Cardiac fibroblast (primary cell): ENCODE measurements at regions not wholly inside any gene's neighbourhood (a gene's known extent, or its start where the extent isn't known, plus 50 kb on each side); places are given as distances from the start of the nearest gene placed in this dataset.
"Not testable (repeated sequence)": the region's sequence is repeated elsewhere in the genome, so short reads cannot be mapped to it uniquely, and the experiment has no call there.

ENCODE experiments used
- DNase-seq, 2 donors: peaks; one replicate each; pipeline versions ENCODE4 v3.0.0 to v3.0.0-alpha.2; 2010; ENCODE audit warnings: low read depth in 2 of 2
- H3K4me3 ChIP-seq, 2 donors: replicated peaks in 1 of 2; 1 replicate in 1 of 2; 2 replicates in 1 of 2; pipeline ENCODE4 v1.5.1; 2011; ENCODE audit warnings: low read depth in 2 of 2, low read length in 2 of 2, mild to moderate bottlenecking in 2 of 2, moderate library complexity in 1 of 2
- TF ChIP-seq, protein P1 (sequence below): IDR thresholded peaks from one replicate; pipeline ENCODE4 v1.5.1; 2011; ENCODE audit warnings: low read depth, mild to moderate bottlenecking, low read length, inconsistent platforms

DNA sequence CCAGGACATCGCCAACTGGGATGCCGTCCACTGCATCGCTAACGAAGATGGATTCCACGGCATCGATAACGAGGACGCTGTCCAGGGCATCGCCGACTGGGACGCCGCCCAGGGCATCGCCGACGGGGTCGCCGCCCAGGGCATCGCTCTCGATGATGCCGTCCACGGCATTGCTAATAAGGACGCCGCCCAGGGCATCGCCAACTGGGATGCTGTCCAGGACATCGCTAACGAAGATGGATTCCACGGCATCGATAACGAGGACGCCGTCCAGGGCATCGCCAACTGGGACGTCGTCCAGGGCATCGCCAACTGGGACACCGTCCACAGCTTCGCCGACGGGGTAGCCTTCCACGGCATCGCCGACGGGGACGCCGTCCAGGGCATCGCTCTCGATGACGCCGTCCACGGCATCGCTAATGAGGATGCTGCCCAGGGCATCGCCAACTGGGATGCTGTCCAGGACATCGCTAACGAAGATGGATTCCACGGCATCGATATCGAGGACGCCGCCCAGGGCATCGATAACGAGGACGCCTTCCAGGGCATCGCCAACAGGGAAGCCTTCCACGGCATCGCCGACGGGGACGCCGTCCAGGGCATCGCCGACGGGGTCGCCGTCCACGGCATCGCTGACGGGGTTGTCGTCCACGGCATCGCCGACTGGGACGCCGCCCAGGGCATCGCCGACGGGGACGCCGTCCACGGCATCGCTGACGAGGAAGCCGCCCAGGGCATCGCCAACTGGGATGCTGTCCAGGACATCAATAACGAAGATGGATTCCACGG lies 948.4 kb downstream of the TUBA3C start:
- TF ChIP-seq, protein P1, sequence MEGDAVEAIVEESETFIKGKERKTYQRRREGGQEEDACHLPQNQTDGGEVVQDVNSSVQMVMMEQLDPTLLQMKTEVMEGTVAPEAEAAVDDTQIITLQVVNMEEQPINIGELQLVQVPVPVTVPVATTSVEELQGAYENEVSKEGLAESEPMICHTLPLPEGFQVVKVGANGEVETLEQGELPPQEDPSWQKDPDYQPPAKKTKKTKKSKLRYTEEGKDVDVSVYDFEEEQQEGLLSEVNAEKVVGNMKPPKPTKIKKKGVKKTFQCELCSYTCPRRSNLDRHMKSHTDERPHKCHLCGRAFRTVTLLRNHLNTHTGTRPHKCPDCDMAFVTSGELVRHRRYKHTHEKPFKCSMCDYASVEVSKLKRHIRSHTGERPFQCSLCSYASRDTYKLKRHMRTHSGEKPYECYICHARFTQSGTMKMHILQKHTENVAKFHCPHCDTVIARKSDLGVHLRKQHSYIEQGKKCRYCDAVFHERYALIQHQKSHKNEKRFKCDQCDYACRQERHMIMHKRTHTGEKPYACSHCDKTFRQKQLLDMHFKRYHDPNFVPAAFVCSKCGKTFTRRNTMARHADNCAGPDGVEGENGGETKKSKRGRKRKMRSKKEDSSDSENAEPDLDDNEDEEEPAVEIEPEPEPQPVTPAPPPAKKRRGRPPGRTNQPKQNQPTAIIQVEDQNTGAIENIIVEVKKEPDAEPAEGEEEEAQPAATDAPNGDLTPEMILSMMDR = no peak
- no peak for DNase-seq
- H3K4me3 ChIP-seq = no peak overlapping the region

DNA sequence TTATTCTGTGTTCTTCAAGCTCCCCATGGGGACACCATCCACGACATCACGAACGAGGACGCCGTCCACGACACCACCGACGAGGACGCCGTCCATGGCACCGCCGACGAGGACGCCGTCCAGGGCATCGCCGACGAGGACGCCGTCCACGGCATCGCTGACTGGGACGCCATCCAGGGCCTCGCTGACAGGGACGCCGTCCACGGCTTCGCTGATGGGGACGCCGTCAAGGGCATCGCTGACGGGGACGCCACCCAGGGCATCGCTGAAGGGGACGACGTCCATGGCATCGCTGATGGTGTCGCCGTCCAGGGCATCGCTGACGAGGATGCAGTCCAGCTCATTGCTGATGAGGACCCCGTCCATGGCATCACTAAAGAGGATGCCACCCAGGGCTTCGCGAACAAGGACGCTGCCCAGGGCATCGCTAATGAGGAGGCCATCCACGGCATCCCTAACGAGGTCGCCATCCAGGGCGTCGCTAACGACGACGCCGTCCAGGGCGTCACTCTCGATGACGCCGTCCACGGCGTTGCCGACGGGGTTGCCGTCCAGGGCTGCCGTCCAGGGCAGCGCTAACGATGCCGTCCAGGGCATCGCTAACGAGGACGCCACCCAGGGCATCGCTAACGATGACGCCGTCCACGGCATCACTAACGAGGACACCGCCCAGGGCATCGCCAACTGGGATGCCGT lies 949.2 kb downstream of the TUBA3C start:
- DNase-seq = no peak
- H3K4me3 ChIP-seq = no peak overlapping the region
- TF ChIP-seq, protein P1 = no peak

DNA sequence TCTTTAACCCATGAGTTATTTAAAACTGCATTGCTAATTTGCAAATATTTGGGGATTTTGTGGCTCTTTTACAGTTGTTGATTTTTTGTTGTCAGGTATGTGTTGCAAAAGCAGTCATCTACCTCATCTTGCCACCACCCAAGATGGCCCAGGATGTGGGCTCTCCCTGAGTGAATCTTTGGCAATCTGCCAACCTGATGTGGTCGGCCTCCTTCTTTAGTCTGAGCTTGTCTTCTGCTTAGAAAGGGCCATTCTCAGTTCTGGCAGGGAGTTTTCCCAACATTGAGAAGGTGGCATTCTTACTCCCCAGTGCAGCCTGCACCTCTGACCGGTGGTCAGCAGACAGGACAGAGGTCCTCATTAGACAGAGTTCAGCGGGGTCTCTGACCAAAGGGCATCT lies 957.2 kb downstream of the TUBA3C start:
- not testable (repeated sequence) for H3K4me3 ChIP-seq, DNase-seq

DNA sequence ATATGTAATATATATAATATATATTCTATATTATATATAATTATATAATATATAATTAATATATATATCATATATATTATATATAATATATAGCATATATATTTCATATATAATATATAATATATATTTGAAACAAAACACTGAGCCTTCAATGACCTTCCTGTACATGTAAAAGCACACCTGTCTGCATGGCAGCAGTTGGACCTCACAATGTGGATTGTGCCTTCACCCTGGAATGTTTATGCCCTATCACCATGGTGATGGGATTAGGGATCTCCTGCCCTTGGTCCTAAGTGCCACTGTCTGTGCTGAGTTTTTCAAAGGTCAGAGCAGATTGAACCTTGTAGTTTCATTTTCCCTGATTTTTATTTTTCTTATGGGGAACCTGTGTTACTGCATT lies 966.9 kb downstream of the TUBA3C start:
- not testable (repeated sequence) for H3K4me3 ChIP-seq, DNase-seq

DNA sequence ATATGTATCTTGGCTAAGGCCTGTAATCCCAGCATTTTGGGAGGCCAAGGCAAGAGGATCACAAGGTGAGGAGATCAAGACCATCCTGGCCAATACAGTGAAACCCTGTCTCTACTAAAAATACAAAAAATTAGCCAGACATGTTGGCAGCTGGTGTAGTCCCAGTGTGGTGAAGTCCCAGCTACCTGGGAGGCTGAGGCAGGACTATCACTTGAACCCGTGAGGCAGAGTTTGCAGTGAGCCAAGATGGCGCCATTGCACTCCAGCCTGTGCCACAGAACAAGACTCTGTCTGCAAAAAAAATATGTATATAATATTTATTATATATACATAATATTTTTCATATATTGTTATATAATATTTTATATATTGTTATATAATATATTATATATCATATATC lies 968.1 kb downstream of the TUBA3C start:
- DNase-seq, H3K4me3 ChIP-seq: not testable (repeated sequence)

DNA sequence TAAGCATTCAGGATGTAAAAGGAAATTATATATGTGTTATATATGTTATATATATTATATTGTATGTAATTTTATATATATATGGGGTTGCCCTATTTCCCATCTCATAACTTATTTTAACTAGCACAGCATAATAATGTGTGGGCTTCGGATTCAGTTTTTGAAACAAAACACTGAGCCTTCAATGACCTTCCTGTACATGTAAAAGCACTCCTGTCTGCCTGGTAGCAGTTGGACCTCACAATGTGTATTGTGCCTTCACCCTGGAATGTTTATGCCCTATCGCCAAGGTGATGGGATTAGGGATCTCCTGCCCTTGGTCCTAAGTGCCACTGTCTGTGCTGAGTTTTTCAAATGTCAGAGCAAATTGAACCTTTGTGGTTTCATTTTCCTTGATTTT lies 968.8 kb downstream of the TUBA3C start:
- no peak overlapping the region for H3K4me3 ChIP-seq
- TF ChIP-seq, protein P1 = no peak
- peak; percentile 7 to 27 for DNase-seq

DNA sequence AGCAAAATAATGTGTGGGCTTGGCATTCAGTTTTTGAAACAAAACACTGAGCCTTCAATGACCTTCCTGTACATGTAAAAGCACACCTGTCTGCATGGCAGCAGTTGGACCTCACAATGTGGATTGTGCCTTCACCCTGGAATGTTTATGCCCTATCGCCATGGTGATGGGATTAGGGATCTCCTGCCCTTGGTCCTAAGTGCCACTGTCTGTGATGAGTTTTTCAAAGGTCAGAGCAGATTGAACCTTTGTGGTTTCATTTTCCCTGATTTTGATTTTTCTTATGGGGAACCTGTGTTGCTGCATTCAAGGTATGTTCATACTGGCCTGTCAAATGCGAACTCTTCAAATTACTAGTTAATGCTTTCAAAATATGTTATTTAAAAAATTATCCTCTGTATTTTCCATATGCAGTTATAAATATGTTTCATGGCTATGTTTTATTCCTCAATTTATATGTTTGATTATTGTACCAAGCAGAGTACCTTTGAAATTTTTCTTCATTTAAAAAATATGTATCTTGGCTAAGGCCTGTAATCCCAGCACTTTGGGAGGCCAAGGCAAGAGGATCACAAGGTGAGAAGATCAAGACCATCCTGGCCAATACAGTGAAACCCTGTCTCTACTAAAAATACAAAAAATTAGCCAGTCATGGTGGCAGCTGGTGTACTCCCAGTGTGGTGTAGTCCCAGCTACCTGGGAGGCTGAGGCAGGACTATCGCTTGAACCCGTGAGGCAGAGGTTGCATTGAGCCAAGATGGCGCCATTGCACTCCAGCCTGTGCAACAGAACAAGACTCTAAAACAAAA lies 969.7 kb downstream of the TUBA3C start:
- peak; percentile 7 to 12 for DNase-seq
- H3K4me3 ChIP-seq = not testable (repeated sequence)

DNA sequence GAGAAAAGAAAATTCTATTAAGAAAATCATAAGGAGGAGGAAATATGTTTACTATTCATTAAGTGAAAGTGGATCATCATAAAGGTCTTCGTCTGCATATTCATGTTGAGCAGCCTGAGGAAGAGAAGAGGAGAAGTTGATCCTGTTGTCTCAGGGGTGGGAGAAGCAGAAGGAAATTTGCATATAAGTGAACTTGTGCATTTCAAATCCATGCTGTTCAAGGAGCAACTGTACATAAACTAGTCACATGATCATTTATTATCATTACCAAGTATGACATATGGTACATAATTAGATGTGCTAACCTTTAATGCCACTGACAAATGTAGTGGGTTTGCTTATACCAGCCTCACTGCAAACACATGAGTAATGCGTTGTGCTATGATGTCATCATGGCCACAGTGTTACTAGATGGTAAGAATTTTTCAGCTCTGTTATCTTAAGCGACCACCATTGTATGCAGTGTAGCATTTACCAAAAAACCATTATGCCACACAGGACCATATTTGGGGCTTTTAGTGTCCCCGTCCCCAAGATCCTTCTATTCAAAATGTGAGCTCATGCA lies 976.9 kb downstream of the TUBA3C start:
- H3K4me3 ChIP-seq, DNase-seq: not testable (repeated sequence)

DNA sequence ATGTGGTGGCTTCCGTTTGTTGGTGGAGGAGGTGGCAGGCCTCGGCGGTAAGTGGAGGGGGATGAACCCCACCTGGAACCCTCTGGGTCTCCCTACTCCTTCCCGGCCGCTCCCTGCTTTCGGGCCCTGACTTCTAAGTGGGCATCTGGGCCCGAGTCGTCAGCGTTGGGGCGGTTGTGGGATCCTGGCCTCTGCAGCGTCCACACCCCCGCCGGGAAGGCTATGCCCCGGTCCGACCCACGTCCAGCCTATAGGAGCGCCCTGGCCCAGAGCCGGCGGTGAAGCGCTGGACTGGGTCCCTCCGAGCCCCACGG lies 986.3 kb downstream of the TUBA3C start:
- not testable (repeated sequence) for DNase-seq, H3K4me3 ChIP-seq

DNA sequence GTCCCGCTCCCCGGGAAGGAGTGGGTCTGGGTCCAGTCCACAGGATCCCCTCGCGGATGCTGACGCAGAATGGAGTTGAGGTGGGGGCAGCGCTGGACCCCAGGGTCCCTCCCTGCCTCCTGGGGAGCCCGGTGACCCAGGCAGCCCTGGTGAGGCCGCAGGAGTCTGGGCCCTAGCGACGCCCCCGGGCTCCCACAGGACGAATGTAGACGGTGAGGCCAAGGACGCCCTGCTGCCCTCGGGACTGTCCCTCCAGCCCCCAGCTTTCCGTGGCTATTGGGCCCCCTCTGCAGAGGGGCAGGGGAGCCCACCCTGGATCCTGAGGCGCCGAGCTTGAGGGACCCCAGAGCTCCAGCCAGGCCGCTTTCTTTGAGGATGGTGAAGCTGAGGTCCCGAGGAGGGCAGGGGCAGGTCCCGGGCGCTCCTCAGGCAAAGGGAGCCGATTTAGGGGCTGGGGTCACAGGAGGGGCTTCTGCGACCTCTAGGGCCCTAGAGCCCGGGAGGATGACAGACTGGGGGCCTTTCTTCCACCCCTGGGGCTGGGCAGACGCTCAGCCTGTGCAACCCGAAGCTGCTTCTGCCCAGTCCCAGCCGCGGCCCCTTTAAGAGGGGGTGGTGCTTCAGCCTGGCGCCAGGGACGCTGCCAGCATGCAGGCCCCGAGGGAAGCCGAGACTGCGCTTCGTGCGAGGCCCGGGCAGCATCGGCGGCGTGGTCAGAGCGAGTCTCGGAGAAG lies 986.8 kb downstream of the TUBA3C start:
- not testable (repeated sequence) for H3K4me3 ChIP-seq, DNase-seq

DNA sequence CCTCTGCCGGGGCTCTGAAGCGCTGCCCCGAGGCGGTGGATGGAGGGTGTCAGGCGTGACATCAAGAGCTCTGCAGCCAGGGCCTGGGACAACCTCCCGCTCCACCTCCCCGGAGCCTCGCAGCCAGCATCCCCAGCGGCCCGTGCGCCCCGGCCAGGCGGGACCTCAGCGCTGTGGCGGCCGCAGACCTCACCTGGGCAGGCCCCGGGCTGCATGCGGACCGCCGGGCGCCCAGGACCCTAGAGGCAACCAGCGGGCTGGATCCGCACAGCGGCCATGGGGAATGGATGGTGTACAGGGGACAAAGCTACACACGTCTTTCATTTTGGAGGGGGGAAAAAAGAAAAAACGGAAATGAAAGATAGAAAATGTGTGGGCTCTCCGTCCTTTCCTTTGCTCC lies 987.5 kb downstream of the TUBA3C start:
- not testable (repeated sequence) for DNase-seq, H3K4me3 ChIP-seq
